MM.1S (cell line): ENCODE measurements at regions not wholly inside any gene's neighbourhood (a gene's known extent, or its start where the extent isn't known, plus 50 kb on each side); places are given as distances from the start of the nearest gene placed in this dataset.

ENCODE experiments used
- CTCF ChIP-seq: fragments of 300-600 bp; sonication (generic); IDR thresholded peaks from 2 replicates; pipeline ENCODE4 v1.5.1; 2016; ENCODE audit warnings: antibody characterized with exemption, low read length, mixed read lengths
- EZH2phosphoT487 ChIP-seq: fragments of 300-600 bp; sonication (generic); IDR thresholded peaks from 2 replicates; pipeline ENCODE4 v1.6.1; 2018; ENCODE audit warnings: antibody characterized with exemption, low read length

- TF ChIP-seq CTCF (no peak), EZH2phosphoT487 (no peak)
These were observed 335.6 kb upstream of the PBX1 start for GRCh38 chr1:164223378-164223777.
